ENCODE measurements at regions not wholly inside any gene's neighbourhood (a gene's known extent, or its start where the extent isn't known, plus 50 kb on each side); places are given as distances from the start of the nearest gene placed in this dataset.
"Not testable (repeated sequence)": the region's sequence is repeated elsewhere in the genome, so short reads cannot be mapped to it uniquely, and the experiment has no call there.

DNA sequence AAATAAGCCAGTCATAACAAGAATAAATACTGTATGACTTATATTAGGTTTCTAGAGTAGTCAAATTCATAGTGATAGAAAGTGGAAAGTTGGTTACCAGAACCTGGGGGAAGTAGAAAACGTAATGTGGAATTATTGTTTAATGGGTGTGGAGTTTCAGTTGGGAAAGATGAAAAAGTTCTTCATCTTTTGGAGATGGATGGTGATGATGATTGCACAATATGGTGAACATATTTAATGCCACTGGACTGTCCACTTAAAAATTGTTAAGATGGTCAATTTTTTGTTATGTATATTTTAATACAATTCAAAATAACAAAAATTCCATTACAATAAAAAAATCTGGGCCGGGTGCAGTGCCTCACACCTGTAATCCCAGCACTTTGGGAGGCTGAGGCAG is 289.6 kb downstream of the ZIC3 start:
- no peak overlapping the region for H3K4me3 ChIP-seq
- H3K9ac ChIP-seq: no peak overlapping the region
- H3K27me3 ChIP-seq: peaks cover 96% of the 10 kb centered on the region
- H3K4me1 ChIP-seq: no peaks in the 10 kb centered on the region
- no peaks in the 10 kb centered on the region for H3K36me3 ChIP-seq
- no peaks in the 10 kb centered on the region for H4K20me1 ChIP-seq
- H3K4me2 ChIP-seq: no peak overlapping the region
- TF ChIP-seq Cebpa-rat (IDR thresholded peaks at IDR 0.05): no peak
- H3K9me3 ChIP-seq: no peaks in the 10 kb centered on the region
- H3K27ac ChIP-seq: no peak overlapping the region

DNA sequence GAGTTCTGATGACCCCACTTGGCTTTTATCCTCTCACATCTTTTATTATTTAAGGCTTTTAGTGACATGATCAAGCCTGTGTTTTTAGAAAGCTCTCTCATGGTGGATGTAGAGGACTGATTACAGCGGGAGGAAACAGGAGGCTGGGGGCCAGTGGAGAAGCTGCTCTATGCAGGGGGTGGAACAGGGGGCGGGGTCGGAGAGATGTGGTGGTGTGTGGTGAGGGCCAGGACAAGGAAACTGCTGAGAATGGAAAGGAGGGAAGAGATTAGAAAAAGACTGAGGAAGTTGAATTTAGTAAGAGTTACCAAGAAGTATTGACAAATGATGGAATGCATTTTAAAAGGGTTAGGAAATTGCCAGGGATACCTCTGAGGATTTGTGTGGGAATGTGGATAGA is 292.2 kb downstream of the ZIC3 start:
- Histone ChIP-seq H3K4me2 (no peak overlapping the region), H3K9ac (no peak overlapping the region), H3K27me3 (peaks cover 93% of the 10 kb centered on the region), H4K20me1 (no peaks in the 10 kb centered on the region), H3K9me3 (no peaks in the 10 kb centered on the region), H3K4me3 (no peak overlapping the region), H3K27ac (no peak overlapping the region), H3K36me3 (no peaks in the 10 kb centered on the region), H3K4me1 (no peaks in the 10 kb centered on the region)
- TF ChIP-seq Cebpa-rat (IDR thresholded peaks at IDR 0.05): no peak

DNA sequence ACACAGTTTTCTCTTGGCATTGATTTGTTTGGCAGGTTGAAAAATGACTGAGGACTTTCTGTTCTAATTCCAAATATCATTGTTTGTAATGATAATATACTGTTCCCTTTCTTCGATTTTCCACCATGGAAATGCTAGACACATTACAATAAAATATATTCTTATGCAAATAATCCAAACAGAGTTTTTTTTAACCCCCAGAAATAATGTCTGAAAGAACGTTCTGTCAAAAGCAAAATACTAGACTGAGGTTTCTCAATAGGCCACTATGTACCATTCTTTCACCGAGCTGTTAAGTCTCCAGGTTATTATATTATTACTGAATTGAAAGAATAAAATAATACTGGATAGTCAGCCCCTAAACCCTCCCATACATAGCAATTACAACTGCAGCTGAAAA is 312.5 kb downstream of the ZIC3 start:
- Histone ChIP-seq H3K9me3 (no peaks in the 10 kb centered on the region), H3K4me1 (no peaks in the 10 kb centered on the region), H3K27ac (no peak overlapping the region), H3K36me3 (no peaks in the 10 kb centered on the region), H3K27me3 (peaks cover 63% of the 10 kb centered on the region), H3K9ac (no peak overlapping the region), H4K20me1 (peaks cover 7% of the 10 kb centered on the region; the same call in 1 of the 2 replicates), H3K4me2 (no peak overlapping the region), H3K4me3 (no peak overlapping the region)
- TF ChIP-seq Cebpa-rat (IDR thresholded peaks at IDR 0.05): no peak

DNA sequence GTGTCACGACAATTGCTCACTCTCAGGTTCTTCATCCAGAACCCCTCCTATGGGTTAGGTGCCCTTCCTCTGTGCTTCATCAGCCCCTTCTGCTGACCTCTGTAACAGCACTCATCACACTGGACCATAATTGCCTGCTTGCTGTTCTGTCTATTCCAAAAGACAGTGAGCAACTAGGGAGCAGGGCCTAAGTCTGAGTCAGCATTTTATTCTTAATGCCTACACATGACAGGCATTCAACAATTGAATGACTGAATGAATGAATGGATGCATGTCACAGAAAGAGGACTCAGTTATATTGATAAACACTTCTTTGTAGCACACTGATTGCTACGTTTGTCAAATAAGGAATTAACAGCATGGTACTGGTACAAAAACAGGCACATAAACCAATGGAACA is 317.0 kb downstream of the ZIC3 start:
- H3K9me3 ChIP-seq: peaks cover 11% of the 10 kb centered on the region; the same call in 1 of the 2 replicates
- no peak for TF ChIP-seq Cebpa-rat (IDR thresholded peaks at IDR 0.05)
- no peak overlapping the region for H3K4me2 ChIP-seq

DNA sequence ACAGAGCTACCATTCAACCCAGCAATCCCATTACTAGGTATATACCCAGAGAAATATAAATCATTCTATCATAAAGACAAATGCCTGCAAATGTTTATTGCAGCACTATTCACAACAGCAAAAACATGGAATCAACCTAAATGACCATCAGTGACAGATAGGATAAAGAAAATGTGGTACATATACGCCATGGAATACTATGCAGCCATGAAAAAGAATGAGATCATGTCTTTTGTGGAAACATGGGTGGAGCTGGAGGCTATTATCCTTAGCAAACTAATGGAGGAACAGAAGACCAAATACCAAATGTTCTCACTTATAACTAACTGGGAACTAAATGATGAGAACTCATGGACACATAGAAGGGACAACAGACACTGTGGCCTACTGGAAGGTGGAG is 318.9 kb downstream of the ZIC3 start:
- not testable (repeated sequence) for H4K20me1 ChIP-seq, H3K4me2 ChIP-seq, H3K9ac ChIP-seq, H3K27ac ChIP-seq, H3K4me1 ChIP-seq, H3K4me3 ChIP-seq, H3K36me3 ChIP-seq
- Histone ChIP-seq H3K27me3 (peaks cover 63% of the 10 kb centered on the region), H3K9me3 (peaks cover 11% of the 10 kb centered on the region; the same call in 1 of the 2 replicates)

More for the DNA sequence above, 317.0 kb downstream of the ZIC3 start:
- Histone ChIP-seq H3K4me3 (no peak overlapping the region), H3K27me3 (peaks cover 71% of the 10 kb centered on the region), H3K9ac (no peak overlapping the region), H3K4me1 (no peaks in the 10 kb centered on the region), H3K36me3 (no peaks in the 10 kb centered on the region), H3K27ac (no peak overlapping the region), H4K20me1 (peaks cover 7% of the 10 kb centered on the region; the same call in 1 of the 2 replicates)

DNA sequence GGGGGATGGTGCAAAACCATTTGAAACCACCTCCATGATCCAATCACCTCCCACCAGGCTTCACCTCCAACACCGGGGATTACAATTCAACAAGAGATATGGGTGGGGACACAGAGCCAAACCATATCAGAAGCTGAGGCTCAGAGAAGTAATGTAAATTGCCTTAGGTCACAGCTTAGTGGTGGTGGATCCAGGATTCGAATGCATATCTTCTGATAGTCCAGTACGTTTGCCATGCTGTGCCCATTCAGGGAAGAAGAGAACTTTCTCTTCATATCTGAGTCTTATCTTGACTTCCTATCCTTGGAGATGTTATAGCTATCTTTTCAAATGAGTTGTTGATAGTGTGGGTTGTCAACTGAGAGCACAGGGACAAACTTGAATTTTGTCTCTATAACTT is 325.5 kb downstream of the ZIC3 start:
- TF ChIP-seq Cebpa-rat (IDR thresholded peaks at IDR 0.05): no peak
- Histone ChIP-seq H3K9ac (no peak overlapping the region), H3K27me3 (peaks cover 53% of the 10 kb centered on the region), H4K20me1 (no peaks in the 10 kb centered on the region), H3K9me3 (no peaks in the 10 kb centered on the region), H3K4me2 (no peak overlapping the region), H3K4me1 (no peaks in the 10 kb centered on the region), H3K36me3 (no peaks in the 10 kb centered on the region), H3K27ac (no peak overlapping the region), H3K4me3 (no peak overlapping the region)

DNA sequence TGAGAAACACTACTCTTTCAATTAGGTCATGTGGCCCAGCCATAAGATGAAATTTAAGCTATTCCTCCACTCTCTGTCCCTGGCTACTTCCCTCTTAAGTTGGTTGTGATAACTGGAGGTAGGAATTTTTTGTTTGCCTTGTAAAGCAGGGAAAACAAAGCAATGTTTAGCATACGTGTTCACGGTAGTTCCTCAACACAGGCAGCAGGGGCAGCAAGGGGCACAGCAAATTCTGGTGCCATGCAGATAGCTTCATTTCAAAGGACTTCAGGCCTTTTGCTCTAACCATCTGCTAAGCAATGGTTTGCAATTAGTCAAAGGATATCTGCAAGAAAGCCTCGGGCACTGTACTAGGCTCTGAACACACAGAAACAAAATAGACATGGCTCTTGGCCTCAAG is 330.2 kb downstream of the ZIC3 start:
- H4K20me1 ChIP-seq: no peaks in the 10 kb centered on the region
- no peaks in the 10 kb centered on the region for H3K36me3 ChIP-seq
- H3K27me3 ChIP-seq: peaks cover 48% of the 10 kb centered on the region
- H3K4me3 ChIP-seq: no peak overlapping the region
- H3K4me2 ChIP-seq: no peak overlapping the region
- no peak overlapping the region for H3K9ac ChIP-seq
- H3K27ac ChIP-seq: no peak overlapping the region
- no peaks in the 10 kb centered on the region for H3K4me1 ChIP-seq
- no peaks in the 10 kb centered on the region for H3K9me3 ChIP-seq
- no peak for TF ChIP-seq Cebpa-rat (IDR thresholded peaks at IDR 0.05)

DNA sequence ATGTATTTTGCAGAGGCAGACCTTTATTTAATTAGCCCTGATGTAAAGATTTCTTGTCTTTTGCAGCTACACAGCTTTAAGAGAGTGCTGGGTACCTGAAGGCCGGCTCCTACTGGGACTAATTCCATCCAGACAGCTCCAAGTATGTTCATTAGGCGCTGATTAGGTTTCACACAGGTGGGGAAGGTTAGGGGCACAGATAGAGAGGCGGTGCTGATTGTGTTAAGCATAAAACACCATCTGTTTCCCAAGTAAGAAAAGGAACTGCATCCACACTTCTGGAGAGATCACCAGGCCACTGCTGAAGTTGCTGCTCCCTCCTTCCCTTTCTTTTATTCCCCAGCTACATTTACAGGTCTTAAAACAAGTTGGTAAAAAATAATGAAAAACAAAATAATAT is 349.5 kb downstream of the ZIC3 start:
- Histone ChIP-seq H3K9me3 (no peaks in the 10 kb centered on the region), H3K4me1 (no peaks in the 10 kb centered on the region), H3K9ac (no peak overlapping the region), H3K4me2 (no peak overlapping the region), H3K36me3 (no peaks in the 10 kb centered on the region), H3K27me3 (peaks cover 80% of the 10 kb centered on the region), H3K4me3 (no peak overlapping the region), H4K20me1 (no peaks in the 10 kb centered on the region), H3K27ac (no peak overlapping the region)
- no peak for TF ChIP-seq Cebpa-rat (IDR thresholded peaks at IDR 0.05)

DNA sequence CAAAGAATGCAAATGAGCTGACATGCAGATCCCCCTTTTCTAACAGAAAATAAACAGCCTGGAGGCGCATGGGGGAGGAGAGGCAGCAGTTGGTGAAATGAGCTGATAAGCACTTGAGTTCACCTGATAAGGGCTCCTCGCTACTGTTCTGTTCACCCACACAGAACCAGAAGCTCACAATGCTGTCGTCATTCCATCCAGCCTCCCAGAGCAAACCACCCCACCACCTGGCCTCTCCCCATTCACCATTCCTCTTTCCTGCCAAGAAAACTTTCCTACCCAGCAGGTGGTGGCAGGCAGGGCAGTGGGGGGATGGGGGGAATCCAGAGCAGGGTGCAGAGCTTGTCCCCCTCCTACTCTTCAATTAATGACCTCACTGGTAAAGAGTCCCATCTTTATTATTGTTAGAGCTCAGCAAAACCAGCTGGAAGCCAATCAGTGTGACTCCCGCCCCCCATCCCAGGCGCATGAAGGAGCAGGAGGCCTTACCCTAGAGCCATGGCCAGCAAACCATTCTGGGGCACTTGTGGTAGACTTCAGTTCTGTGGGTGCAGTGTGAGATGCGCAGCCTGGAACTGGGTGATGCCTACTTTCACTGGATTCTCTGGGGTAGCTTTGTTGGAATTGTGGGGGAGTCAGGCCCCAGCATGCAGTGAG is 350.3 kb downstream of the ZIC3 start:
- Histone ChIP-seq H3K4me2 (no peak overlapping the region), H3K27ac (no peak overlapping the region), H3K27me3 (peaks cover 86% of the 10 kb centered on the region), H3K36me3 (no peaks in the 10 kb centered on the region), H3K4me1 (no peaks in the 10 kb centered on the region), H3K9ac (no peak overlapping the region), H4K20me1 (no peaks in the 10 kb centered on the region), H3K9me3 (no peaks in the 10 kb centered on the region), H3K4me3 (no peak overlapping the region)
- TF ChIP-seq Cebpa-rat (IDR thresholded peaks at IDR 0.05): no peak

DNA sequence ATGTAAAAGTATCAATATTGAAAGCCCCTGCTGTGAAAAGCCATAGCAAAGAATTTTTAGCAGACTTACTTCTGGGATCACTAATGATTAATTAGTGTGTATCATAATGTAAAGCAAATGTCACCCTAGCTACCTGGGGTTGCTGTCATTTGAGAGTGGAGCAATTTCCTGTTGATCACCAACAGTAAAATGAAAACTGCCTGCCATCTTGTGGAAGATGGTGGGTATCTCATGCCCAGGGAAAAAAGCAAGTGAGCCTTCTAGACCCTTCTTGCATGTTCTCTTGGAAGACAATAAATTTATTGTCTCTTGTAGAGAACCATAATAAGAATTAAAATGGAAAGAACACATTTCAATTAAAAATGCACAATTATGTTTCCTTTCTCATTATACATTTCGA is 360.2 kb downstream of the ZIC3 start:
- TF ChIP-seq Cebpa-rat (IDR thresholded peaks at IDR 0.05): no peak
- Histone ChIP-seq H3K9me3 (no peaks in the 10 kb centered on the region), H3K4me1 (no peaks in the 10 kb centered on the region), H3K27ac (no peak overlapping the region), H3K4me2 (no peak overlapping the region), H3K36me3 (no peaks in the 10 kb centered on the region), H3K27me3 (peaks cover 87% of the 10 kb centered on the region), H4K20me1 (no peaks in the 10 kb centered on the region; the same call in 1 of the 2 replicates), H3K9ac (no peak overlapping the region), H3K4me3 (no peak overlapping the region)

DNA sequence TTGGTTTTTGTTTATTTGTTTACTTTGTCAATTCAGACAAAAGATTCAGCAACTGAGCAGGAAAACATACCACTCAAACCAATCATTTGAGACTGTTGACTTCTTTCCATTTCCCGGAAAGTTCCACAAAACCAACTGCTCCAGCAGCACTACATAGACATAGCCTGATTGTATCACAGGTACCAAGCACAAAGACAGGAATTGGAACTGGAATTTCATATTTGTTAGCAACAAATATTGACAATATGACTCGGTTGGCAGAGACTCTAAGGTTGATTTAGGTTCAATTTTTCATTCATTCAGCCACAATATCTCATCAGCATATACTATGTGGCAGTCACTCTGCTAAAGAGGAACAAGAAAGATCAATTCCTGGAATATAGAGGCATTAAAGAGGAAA is 364.0 kb downstream of the ZIC3 start:
- Histone ChIP-seq H3K9me3 (peaks cover 19% of the 10 kb centered on the region), H3K27ac (no peak overlapping the region), H3K4me2 (no peak overlapping the region), H3K4me1 (no peaks in the 10 kb centered on the region), H3K27me3 (peaks cover 62% of the 10 kb centered on the region), H4K20me1 (no peaks in the 10 kb centered on the region; the same call in 1 of the 2 replicates), H3K9ac (no peak overlapping the region), H3K4me3 (no peak overlapping the region), H3K36me3 (no peaks in the 10 kb centered on the region)
- TF ChIP-seq Cebpa-rat (IDR thresholded peaks at IDR 0.05): no peak

Data from BLaER1 (cell line).